GM18499 (cell line): ENCODE measurements at regions not wholly inside any gene's neighbourhood (a gene's known extent, or its start where the extent isn't known, plus 50 kb on each side); places are given as distances from the start of the nearest gene placed in this dataset.
A peak's percentile ranks its signal among the peaks of the same experiment; 100 is the strongest.

ENCODE experiments used
- ATAC-seq: cut with Tn5 transposase; IDR thresholded peaks from one replicate; pipeline ENCODE4 v1.9.1; 2021; ENCODE audit warnings: moderate number of reproducible peaks; ENCODE audit not compliant: insufficient read depth, unreplicated experiment

- no peak for ATAC-seq
Measured at GRCh38 chr9:119789987-119790386, 420.8 kb upstream of the BRINP1 start.

GRCh38 chr9:119788921-119789320 lies 419.7 kb upstream of the BRINP1 start:
- ATAC-seq, result no peak

GRCh38 chr9:119781886-119782285 lies 412.7 kb upstream of the BRINP1 start:
- no peak for ATAC-seq

- no peak for ATAC-seq
Measured at GRCh38 chr9:119775410-119775809, 406.2 kb upstream of the BRINP1 start.

GRCh38 chr9:119773823-119774222 lies 404.6 kb upstream of the BRINP1 start:
- ATAC-seq, result no peak

GRCh38 chr9:119771341-119771740 lies 402.1 kb upstream of the BRINP1 start:
- no peak for ATAC-seq

- ATAC-seq, result no peak
Measured at GRCh38 chr9:119768266-119768665, 399.0 kb upstream of the BRINP1 start.

- ATAC-seq, result no peak
Measured at GRCh38 chr9:119765632-119766175, 396.5 kb upstream of the BRINP1 start.

- ATAC-seq, result no peak
Measured at GRCh38 chr9:119763260-119763659, 394.0 kb upstream of the BRINP1 start.

- no peak for ATAC-seq
Measured at GRCh38 chr9:119761812-119762211, 392.6 kb upstream of the BRINP1 start.

GRCh38 chr9:119758990-119759389 lies 389.8 kb upstream of the BRINP1 start:
- no peak for ATAC-seq

- ATAC-seq, result no peak
Measured at GRCh38 chr9:119758241-119758640, 389.0 kb upstream of the BRINP1 start.

GRCh38 chr9:119739476-119739875 lies 370.2 kb upstream of the BRINP1 start:
- no peak for ATAC-seq

- peak; percentile 99 for ATAC-seq
Measured at GRCh38 chr9:119736491-119737454, 367.5 kb upstream of the BRINP1 start.

- ATAC-seq, result no peak
Measured at GRCh38 chr9:119727988-119728387, 358.8 kb upstream of the BRINP1 start.

GRCh38 chr9:119726035-119726434 lies 356.8 kb upstream of the BRINP1 start:
- no peak for ATAC-seq

GRCh38 chr9:119722384-119722783 lies 353.1 kb upstream of the BRINP1 start:
- ATAC-seq, result no peak

- ATAC-seq, result no peak
Measured at GRCh38 chr9:119712325-119712724, 343.1 kb upstream of the BRINP1 start.

- no peak for ATAC-seq
Measured at GRCh38 chr9:119709431-119709830, 340.2 kb upstream of the BRINP1 start.

GRCh38 chr9:119707228-119707845 lies 338.1 kb upstream of the BRINP1 start:
- ATAC-seq, result no peak

GRCh38 chr9:119701651-119702050 lies 332.4 kb upstream of the BRINP1 start:
- no peak for ATAC-seq
